KMS-11 (cell line): ENCODE measurements at regions not wholly inside any gene's neighbourhood (a gene's known extent, or its start where the extent isn't known, plus 50 kb on each side); places are given as distances from the start of the nearest gene placed in this dataset.

Source experiments
- H2AFZ ChIP-seq: fragments of 200-600 bp; sonication (generic); 2 replicates; pipeline ENCODE4 v1.6.1; 2016; ENCODE audit warnings: antibody characterized with exemption, mixed run types, low read depth
- H3K27ac ChIP-seq: fragments of 200-600 bp; sonication (generic); 2 replicates; pipeline ENCODE4 v1.6.1; 2016; ENCODE audit warnings: mild to moderate bottlenecking, mixed run types
- H3K27me3 ChIP-seq: fragments of 200-600 bp; sonication (generic); 2 replicates; pipeline ENCODE4 v1.6.1; 2017; ENCODE audit warnings: mild to moderate bottlenecking, low read depth, mixed run types, moderate library complexity; ENCODE audit not compliant: insufficient read depth
- H3K36me3 ChIP-seq: fragments of 200-600 bp; sonication (generic); 2 replicates; pipeline ENCODE4 v1.6.1; 2017; ENCODE audit warnings: mild to moderate bottlenecking, mixed run types; ENCODE audit not compliant: insufficient read depth
- H3K4me1 ChIP-seq: fragments of 200-600 bp; sonication (generic); 2 replicates; pipeline ENCODE4 v1.6.1; 2016; ENCODE audit warnings: mild to moderate bottlenecking, low read depth, mixed run types; ENCODE audit not compliant: poor library complexity, severe bottlenecking
- H3K4me2 ChIP-seq: fragments of 200-600 bp; sonication (generic); 2 replicates; pipeline ENCODE4 v1.7.0; 2016; ENCODE audit warnings: mild to moderate bottlenecking, mixed run types
- H3K4me3 ChIP-seq: fragments of 200-600 bp; sonication (generic); IDR thresholded peaks from 2 replicates; pipeline ENCODE4 v1.6.1; 2017; ENCODE audit warnings: low read depth, low read length, mixed read lengths; ENCODE audit not compliant: insufficient read depth
- H3K79me2 ChIP-seq: fragments of 200-600 bp; sonication (generic); 2 replicates; pipeline ENCODE4 v1.6.1; 2016; ENCODE audit warnings: low read depth, mixed run types; ENCODE audit not compliant: insufficient read depth
- H3K9ac ChIP-seq: fragments of 200-600 bp; sonication (generic); 2 replicates; pipeline ENCODE4 v1.6.1; 2016; ENCODE audit warnings: mild to moderate bottlenecking, mixed run types
- H4K20me1 ChIP-seq: fragments of 200-600 bp; sonication (generic); 2 replicates; pipeline ENCODE4 v1.6.1; 2016; ENCODE audit warnings: mild to moderate bottlenecking, mixed run types; ENCODE audit not compliant: insufficient read depth
- TF ChIP-seq, protein P1 (sequence below): fragments of 200-600 bp; sonication (generic); conservative IDR thresholded peaks from 2 replicates; pipeline ENCODE4 v1.6.1; 2017; ENCODE audit warnings: low read depth, mild to moderate bottlenecking, antibody characterized with exemption, low read length, moderate library complexity, mixed read lengths

DNA sequence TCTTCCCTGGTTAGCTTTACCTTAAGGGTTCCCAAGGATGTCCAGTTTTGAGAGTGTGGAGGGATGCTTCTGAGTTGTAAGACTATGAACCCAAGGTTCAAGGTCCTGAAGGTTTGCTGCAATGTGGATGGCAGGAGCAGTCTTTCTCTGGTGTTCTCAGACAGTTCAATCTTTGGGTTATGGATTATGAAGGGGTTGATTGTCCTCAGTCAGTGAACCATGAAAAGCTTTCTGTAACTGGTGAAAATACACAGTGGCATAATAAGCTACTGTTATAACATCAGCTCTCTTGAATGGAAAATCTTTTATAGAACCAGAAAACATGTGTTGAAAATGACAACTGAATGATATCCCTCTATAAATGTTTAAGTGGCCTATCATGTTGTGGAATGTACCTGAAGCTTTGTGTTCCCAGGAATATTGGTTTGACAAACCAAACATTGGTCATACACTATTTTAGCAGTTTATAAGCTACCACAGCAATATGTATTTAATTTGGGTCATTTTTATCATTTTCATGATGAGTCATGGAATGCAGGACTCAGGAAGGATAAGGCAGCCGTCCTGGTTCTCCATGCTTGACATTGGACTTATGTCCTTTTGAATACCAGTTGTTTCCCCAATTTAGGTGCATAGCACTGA, 1041.8 kb upstream of the ARRDC3 start:
- Histone ChIP-seq H3K27ac (no peak overlapping the region), H3K9ac (no peak overlapping the region), H3K27me3 (no peaks in the 10 kb centered on the region), H3K36me3 (no peaks in the 10 kb centered on the region), H4K20me1 (no peaks in the 10 kb centered on the region), H2AFZ (no peak overlapping the region), H3K4me3 (no peak overlapping the region), H3K79me2 (no peaks in the 10 kb centered on the region), H3K4me1 (peaks cover 10% of the 10 kb centered on the region), H3K4me2 (no peak overlapping the region)
- TF ChIP-seq, protein P1, sequence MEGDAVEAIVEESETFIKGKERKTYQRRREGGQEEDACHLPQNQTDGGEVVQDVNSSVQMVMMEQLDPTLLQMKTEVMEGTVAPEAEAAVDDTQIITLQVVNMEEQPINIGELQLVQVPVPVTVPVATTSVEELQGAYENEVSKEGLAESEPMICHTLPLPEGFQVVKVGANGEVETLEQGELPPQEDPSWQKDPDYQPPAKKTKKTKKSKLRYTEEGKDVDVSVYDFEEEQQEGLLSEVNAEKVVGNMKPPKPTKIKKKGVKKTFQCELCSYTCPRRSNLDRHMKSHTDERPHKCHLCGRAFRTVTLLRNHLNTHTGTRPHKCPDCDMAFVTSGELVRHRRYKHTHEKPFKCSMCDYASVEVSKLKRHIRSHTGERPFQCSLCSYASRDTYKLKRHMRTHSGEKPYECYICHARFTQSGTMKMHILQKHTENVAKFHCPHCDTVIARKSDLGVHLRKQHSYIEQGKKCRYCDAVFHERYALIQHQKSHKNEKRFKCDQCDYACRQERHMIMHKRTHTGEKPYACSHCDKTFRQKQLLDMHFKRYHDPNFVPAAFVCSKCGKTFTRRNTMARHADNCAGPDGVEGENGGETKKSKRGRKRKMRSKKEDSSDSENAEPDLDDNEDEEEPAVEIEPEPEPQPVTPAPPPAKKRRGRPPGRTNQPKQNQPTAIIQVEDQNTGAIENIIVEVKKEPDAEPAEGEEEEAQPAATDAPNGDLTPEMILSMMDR, result no peak

DNA sequence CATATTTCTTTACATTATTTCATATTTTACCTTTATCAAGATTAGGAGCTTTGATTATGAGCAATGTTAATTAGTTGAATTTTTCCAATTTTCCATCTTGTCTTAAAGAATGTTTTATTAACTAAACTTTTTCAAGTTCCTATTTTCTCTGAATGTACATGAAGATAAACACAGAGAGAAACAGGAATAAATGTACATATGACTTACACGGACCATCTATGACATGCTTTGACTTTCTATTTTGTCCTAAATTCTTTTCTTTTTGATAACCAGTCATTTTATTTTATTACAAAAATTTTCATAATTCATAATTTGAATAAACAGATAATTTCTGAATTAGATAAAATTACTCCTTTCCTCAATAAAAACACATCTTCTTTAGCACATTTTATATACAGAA, 1038.8 kb upstream of the ARRDC3 start:
- H3K79me2 ChIP-seq, result no peaks in the 10 kb centered on the region
- H3K27ac ChIP-seq, result no peak overlapping the region
- no peaks in the 10 kb centered on the region for H3K36me3 ChIP-seq
- H3K4me1 ChIP-seq, result peaks cover 4% of the 10 kb centered on the region
- no peak overlapping the region for H3K9ac ChIP-seq
- no peak overlapping the region for H3K4me3 ChIP-seq
- no peak overlapping the region for H2AFZ ChIP-seq
- H3K27me3 ChIP-seq, result no peaks in the 10 kb centered on the region
- H3K4me2 ChIP-seq, result no peak overlapping the region
- TF ChIP-seq, protein P1, result no peak
- no peaks in the 10 kb centered on the region for H4K20me1 ChIP-seq

DNA sequence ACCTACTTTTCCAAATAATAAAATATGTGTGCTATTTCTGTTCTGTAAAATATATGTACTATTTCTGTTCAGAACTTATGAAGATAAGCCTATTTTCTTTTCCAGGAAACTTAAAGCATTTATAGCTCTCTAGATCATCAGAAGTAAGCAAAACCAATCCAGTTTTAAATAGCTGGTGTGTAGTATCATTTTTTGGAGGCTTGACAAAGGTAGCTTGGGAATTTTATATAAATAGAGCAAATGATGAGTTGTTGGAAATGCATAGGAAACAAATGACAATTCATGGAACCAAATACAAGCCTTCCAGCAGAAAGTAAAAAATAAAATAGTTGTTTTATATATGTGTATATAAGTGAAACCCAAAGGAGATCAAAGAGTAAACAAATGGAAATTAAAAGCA, 1038.1 kb upstream of the ARRDC3 start:
- no peaks in the 10 kb centered on the region for H3K27me3 ChIP-seq
- TF ChIP-seq, protein P1, result no peak
- H3K4me2 ChIP-seq, result no peak overlapping the region
- H3K36me3 ChIP-seq, result no peaks in the 10 kb centered on the region
- H2AFZ ChIP-seq, result no peak overlapping the region
- H3K79me2 ChIP-seq, result no peaks in the 10 kb centered on the region
- H3K4me1 ChIP-seq, result peaks cover 4% of the 10 kb centered on the region
- no peaks in the 10 kb centered on the region for H4K20me1 ChIP-seq
- H3K4me3 ChIP-seq, result no peak overlapping the region
- no peak overlapping the region for H3K9ac ChIP-seq
- H3K27ac ChIP-seq, result no peak overlapping the region

DNA sequence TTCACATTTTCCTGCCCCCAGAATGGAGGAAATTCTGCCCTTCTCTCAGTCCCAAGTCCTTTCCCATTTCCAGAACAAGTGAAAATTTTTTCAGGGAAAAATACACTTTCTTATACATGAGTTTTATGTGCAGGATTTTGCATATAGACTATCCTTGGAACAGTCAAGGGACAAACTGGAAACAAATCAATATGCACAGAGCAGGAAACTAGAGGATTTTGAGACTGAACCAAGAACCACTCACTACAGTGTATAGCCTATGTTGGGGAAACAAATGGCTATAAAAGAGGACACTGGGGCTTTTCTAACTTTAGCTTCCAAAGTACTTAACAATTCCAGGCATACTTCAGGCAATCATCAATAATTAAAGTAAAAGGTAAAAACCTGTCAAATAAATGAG, 1036.1 kb upstream of the ARRDC3 start:
- Histone ChIP-seq H3K4me3 (no peak overlapping the region), H3K27me3 (no peaks in the 10 kb centered on the region), H3K4me1 (peaks cover 4% of the 10 kb centered on the region), H2AFZ (no peak overlapping the region), H3K27ac (no peak overlapping the region), H3K36me3 (no peaks in the 10 kb centered on the region), H4K20me1 (no peaks in the 10 kb centered on the region), H3K9ac (no peak overlapping the region), H3K4me2 (no peak overlapping the region), H3K79me2 (no peaks in the 10 kb centered on the region)
- TF ChIP-seq, protein P1, result no peak
